GM18502 (cell line): ENCODE measurements at regions not wholly inside any gene's neighbourhood (a gene's known extent, or its start where the extent isn't known, plus 50 kb on each side); places are given as distances from the start of the nearest gene placed in this dataset.
"Not testable (repeated sequence)": the region's sequence is repeated elsewhere in the genome, so short reads cannot be mapped to it uniquely, and the experiment has no call there.

ENCODE experiments used
- ATAC-seq: cut with Tn5 transposase; IDR thresholded peaks from one replicate; pipeline ENCODE4 v1.9.1; 2021; ENCODE audit warnings: mild to moderate bottlenecking; ENCODE audit not compliant: unreplicated experiment, poor library complexity

GRCh38 chr22:27105142-27106025 lies 448.0 kb downstream of the MIAT start:
- no peak for ATAC-seq

- no peak for ATAC-seq
These were observed 449.6 kb downstream of the MIAT start for GRCh38 chr22:27106985-27107384.

GRCh38 chr22:27107386-27107785 lies 450.0 kb downstream of the MIAT start:
- no peak for ATAC-seq

- no peak for ATAC-seq
These were observed 450.4 kb downstream of the MIAT start for GRCh38 chr22:27107824-27108223.

GRCh38 chr22:27108425-27109114 lies 451.2 kb downstream of the MIAT start:
- ATAC-seq, result no peak

GRCh38 chr22:27109406-27109805 lies 452.0 kb downstream of the MIAT start:
- not testable (repeated sequence) for ATAC-seq

GRCh38 chr22:27110665-27111451 lies 453.5 kb downstream of the MIAT start:
- ATAC-seq, result no peak

- no peak for ATAC-seq
These were observed 454.6 kb downstream of the MIAT start for GRCh38 chr22:27111796-27112672.

GRCh38 chr22:27113211-27113635 lies 455.8 kb downstream of the MIAT start:
- no peak for ATAC-seq

- no peak for ATAC-seq
These were observed 456.3 kb downstream of the MIAT start for GRCh38 chr22:27113641-27114040.

GRCh38 chr22:27114186-27114585 lies 456.8 kb downstream of the MIAT start:
- ATAC-seq, result no peak

- no peak for ATAC-seq
These were observed 458.0 kb downstream of the MIAT start for GRCh38 chr22:27115410-27115809.

GRCh38 chr22:27115816-27116256 lies 458.4 kb downstream of the MIAT start:
- ATAC-seq, result no peak

GRCh38 chr22:27116312-27117086 lies 459.1 kb downstream of the MIAT start:
- ATAC-seq, result no peak

- no peak for ATAC-seq
These were observed 462.6 kb downstream of the MIAT start for GRCh38 chr22:27120036-27120435.

GRCh38 chr22:27122574-27122973 lies 465.2 kb downstream of the MIAT start:
- no peak for ATAC-seq

- no peak for ATAC-seq
These were observed 466.5 kb downstream of the MIAT start for GRCh38 chr22:27123880-27124279.

- ATAC-seq, result no peak
These were observed 467.1 kb downstream of the MIAT start for GRCh38 chr22:27124351-27124966.

GRCh38 chr22:27125539-27125938 lies 468.2 kb downstream of the MIAT start:
- no peak for ATAC-seq
